GM10266 (cell line): ENCODE measurements at regions not wholly inside any gene's neighbourhood (a gene's known extent, or its start where the extent isn't known, plus 50 kb on each side); places are given as distances from the start of the nearest gene placed in this dataset.

Source experiments
- DNase-seq: peaks from one replicate; pipeline ENCODE4 v3.0.0; 2012; ENCODE audit errors: extremely low spot score
- TF ChIP-seq, protein P1 (sequence below): IDR thresholded peaks from 2 replicates; pipeline ENCODE4 v1.5.1; 2012; ENCODE audit warnings: mild to moderate bottlenecking, low read depth; ENCODE audit not compliant: control insufficient read depth, insufficient read depth; ENCODE audit errors: missing control alignments

DNA sequence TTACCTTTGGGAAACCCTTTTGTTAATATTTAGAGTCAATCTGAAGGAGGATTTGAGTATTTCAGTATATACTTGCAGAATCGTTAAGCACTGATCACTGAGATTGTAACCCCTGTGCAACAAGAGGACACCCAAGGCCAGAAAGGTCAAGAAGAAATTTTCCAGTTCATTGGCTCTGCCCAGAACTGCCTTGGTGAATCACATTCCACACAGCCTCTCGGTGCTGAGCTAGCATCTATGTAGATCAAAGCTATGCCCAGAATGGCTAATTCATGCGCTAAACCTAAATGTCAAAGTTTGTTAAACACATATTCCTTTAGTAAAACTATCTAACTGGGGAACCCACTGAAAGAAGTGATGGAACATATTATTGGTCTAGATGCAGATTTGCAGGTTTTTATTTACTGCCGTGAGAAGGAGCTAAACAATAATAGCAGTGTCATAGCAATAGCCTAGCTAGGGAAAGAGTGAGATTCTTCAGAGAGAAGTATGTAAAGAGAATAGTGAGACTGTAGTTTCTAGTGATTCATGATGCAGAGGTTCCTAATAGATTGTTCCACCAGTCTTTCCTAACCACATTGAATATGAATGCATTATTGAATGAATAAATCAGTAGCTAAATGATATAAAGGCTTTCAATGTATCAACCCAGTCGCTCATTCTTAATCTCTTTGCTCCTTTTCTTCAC lies 423.2 kb upstream of the CRIM1 start:
- no peak for DNase-seq

DNA sequence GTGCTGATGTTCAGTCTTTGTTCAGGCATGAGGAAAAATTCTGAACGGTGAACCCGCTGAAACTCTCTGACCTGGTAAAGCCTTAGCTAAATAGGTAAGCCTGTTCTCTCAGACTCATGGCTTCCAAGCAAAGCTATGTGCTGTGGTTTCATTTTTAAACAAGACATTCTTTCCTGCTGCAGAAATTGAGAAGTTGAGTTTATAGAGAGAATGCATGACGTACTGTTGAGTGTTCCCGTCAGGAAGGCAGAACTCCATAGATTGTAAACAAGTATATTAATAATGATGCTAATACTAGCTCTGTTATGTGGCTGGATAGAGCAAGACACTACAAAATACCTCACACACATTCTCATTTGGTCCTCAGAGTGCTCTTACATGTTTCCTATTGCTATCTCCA lies 424.0 kb upstream of the CRIM1 start:
- TF ChIP-seq, protein P1, sequence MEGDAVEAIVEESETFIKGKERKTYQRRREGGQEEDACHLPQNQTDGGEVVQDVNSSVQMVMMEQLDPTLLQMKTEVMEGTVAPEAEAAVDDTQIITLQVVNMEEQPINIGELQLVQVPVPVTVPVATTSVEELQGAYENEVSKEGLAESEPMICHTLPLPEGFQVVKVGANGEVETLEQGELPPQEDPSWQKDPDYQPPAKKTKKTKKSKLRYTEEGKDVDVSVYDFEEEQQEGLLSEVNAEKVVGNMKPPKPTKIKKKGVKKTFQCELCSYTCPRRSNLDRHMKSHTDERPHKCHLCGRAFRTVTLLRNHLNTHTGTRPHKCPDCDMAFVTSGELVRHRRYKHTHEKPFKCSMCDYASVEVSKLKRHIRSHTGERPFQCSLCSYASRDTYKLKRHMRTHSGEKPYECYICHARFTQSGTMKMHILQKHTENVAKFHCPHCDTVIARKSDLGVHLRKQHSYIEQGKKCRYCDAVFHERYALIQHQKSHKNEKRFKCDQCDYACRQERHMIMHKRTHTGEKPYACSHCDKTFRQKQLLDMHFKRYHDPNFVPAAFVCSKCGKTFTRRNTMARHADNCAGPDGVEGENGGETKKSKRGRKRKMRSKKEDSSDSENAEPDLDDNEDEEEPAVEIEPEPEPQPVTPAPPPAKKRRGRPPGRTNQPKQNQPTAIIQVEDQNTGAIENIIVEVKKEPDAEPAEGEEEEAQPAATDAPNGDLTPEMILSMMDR: no peak

More for the DNA sequence above, 423.2 kb upstream of the CRIM1 start:
- TF ChIP-seq, protein P1: no peak

DNA sequence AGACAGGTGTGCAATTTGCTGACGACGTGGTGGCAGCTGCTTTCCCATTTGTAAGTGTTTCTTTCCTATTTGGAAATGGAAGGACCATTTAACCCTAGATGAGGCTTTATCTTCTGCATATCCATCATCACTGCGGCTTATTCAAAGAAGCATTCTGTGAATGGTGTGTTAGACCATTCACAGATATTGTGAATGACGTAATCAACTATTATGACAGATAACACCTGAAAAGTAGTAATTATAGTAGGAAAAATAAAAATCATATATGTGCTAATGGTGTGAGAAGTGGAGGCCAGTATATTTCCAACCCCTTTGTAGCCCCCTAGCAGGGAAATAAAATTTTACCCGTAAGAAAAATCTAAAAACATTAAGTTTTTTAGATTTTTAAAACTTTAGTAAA lies 424.5 kb upstream of the CRIM1 start:
- TF ChIP-seq, protein P1: no peak
- DNase-seq: no peak

More for the DNA sequence above, 424.0 kb upstream of the CRIM1 start:
- DNase-seq: no peak

DNA sequence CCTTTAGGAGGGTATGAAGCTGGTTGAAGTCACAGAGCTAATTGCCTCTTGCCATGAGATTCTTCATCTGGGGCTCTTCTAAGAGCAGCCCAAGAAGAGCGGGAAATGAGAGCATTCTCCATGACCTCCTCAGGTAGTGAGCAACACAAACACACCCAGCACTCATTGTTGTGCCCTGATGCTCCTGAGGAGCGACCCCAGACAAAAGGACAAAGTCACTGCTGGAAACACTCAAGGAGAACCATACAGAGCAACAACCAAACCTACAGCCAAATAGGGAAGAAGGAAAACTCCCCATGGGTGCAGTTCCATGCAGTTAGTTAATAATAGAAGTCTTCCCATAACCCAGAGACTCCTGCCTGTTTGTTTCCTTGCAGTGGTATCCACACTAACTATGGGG lies 426.0 kb upstream of the CRIM1 start:
- TF ChIP-seq, protein P1: no peak
- no peak for DNase-seq

DNA sequence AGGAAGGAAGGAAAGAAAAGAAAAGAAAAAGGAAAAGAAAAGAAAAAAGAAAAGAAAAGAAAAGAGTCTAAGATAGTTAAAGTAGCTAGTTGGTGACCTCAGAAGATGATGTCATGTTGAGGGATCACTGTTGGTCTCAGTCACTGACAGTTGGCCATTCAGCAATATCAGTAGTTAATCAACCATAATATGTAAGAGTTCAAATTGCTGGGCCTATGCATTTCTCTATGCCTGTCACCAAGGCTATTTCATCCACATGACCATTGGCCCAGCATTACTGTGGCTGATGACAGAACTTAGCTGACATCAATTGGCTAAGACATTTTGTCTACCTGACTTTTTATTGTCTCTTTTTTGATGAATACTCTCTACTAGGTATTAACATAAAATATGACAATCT lies 435.5 kb upstream of the CRIM1 start:
- no peak for DNase-seq
- TF ChIP-seq, protein P1: no peak

DNA sequence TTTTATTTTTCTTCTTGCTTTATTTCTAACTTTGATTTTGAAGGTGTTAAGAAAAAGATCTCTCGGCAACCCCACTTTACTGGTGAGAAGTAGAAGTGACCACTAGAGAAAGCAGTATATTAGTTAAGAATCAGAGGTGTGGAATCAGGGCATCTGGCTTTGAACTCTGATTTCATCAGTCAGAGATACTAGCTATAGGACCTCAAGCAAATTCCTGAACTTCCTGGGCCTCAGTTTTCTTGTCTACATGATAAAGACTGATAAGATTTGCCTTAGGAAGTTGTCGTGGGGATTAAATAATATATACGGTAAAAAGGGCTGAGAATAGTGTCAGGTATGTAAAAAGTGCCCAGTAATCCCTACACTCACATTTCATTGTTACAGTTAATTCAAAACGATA lies 440.3 kb upstream of the CRIM1 start:
- DNase-seq: no peak
- TF ChIP-seq, protein P1: no peak

DNA sequence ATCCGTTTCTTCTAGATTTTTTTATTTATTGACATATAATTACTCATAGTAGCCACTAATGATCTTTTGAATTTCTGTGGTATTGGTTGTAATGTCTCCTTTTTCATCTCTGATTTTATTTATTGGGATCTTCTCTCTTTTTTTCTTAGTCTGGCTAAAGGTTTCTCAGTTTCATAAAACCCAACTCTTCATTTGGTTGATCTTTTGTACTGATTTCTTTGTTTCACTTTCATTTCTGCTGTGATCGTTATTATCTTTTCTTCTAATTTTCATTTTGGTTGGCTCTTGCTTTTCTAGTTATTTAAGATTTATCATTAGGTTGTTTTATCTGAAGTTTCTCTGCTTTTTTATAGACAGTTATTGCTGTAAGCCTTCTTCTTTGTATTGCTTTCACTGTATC lies 463.6 kb upstream of the CRIM1 start:
- TF ChIP-seq, protein P1: no peak

More for the DNA sequence above, 463.6 kb upstream of the CRIM1 start:
- DNase-seq: no peak
